ENCODE measurements at regions not wholly inside any gene's neighbourhood (a gene's known extent, or its start where the extent isn't known, plus 50 kb on each side); places are given as distances from the start of the nearest gene placed in this dataset.

DNA sequence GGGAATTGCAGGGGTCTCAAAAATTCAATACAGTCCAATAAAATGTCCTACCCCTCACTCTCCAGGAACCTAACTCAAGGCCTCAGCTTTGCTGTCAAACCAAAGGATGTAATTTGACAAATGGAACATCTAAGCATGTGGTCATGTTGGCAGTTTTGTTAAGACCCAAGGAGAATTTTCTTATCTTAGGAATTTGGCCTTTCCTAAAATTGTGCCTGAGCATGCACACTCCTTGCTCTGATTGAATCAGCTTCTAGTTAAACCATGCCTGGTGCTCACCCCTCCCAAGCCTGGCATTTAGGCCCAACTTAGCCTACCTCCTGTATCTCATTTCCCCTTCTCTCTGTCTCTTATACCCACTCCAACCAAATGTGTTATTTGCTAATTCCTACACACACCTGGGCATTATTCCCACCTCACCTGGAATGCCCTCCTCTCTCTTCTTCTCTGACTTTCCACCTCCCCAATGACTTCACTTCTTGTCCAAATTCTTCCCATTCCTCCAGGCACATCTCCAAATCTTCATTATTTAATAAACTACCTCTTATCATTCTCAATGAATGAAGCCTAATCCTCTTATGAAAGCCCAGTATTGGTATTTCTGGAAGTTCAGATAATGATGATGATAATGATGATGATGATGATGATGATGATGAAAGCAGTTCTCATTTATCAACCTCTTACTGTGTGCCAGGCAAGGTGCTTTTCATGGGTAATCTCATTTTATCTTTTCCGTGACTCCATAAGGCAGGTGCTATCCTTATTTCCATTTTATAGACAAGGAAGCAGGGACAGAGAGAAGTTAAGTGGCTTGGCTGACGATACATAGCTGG, 178.0 kb upstream of the IRX6 start:
- TF ChIP-seq POLR2A (IDR thresholded peaks at IDR 0.05; ENCODE audit: low read length) (no peak), GATA1 (IDR thresholded peaks at IDR 0.05; ENCODE audit: low read depth, low read length) (no peak)

GRCh38 chr16:55146966-55147365, 177.0 kb upstream of the IRX6 start:
- DNase-seq, result no peak
- TF ChIP-seq GATA1 (IDR thresholded peaks at IDR 0.05; ENCODE audit: low read depth, low read length), result no peak
- no peak for TF ChIP-seq POLR2A (IDR thresholded peaks at IDR 0.05; ENCODE audit: low read length)

More for the DNA sequence above, 178.0 kb upstream of the IRX6 start:
- no peak for DNase-seq

- no peak for TF ChIP-seq POLR2A (IDR thresholded peaks at IDR 0.05; ENCODE audit: low read length)
- no peak for TF ChIP-seq GATA1 (IDR thresholded peaks at IDR 0.05; ENCODE audit: low read depth, low read length)
- DNase-seq, result no peak
Measured at GRCh38 chr16:55147396-55147795, 176.6 kb upstream of the IRX6 start.

DNA sequence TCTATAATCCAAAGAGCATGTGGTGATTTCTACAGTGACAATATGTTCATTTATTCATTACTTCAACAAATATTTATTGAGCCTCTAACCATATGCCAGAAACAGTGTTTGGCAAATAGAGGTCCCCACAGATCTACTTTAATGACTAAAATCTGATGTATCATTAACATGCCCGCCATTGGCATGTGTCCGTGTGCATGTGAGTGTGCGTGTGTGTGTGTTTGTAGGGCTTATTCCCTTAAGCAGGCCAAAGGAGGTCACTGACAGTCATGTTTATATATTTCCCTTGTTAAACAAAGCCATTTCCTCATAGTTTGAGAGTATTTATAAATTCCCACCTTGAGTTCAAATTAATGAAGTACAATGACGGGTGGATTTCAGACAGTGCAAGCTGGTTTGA, 174.4 kb upstream of the IRX6 start:
- TF ChIP-seq POLR2A (IDR thresholded peaks at IDR 0.05; ENCODE audit: low read length) (no peak), GATA1 (IDR thresholded peaks at IDR 0.05; ENCODE audit: low read depth, low read length) (no peak)

DNA sequence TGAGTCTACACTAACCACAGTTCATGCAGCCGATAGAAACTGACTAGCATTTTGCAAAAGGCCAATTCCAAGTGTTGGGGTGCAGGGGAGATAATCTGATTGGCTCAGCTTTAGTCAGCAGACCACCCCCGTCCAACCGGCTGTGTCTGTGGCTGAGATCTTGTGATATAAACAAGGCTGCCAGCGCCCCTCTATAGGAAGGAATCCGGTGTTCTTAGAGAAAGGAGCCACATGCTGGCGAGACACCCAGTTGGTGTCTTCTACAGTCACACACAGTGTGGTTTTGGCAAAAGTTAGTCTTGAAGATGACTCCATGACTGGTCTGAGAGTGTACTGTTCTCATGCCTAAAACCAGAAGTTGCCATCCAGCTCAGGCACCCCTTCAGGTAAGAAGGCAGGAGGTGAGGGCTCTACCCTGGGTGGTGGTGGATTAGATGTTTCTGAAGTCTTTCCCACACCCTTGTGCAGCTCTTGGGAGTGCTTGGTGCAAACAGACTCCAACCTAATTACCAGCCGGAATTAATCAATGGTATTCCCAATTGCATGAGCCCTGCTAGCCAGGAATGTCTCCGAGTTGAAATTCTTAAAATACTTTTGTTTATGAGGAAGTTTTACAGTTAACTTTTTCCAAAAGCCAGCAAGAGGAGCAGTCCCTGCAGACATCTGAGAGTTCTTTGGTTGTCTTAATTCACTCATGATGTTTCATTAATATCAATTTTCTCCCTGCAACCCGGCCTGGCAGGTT, 172.3 kb upstream of the IRX6 start:
- DNase-seq, result no peak
- TF ChIP-seq GATA1 (IDR thresholded peaks at IDR 0.05; ENCODE audit: low read depth, low read length) (no peak), POLR2A (IDR thresholded peaks at IDR 0.05; ENCODE audit: low read length) (no peak)

More for the DNA sequence above, 174.4 kb upstream of the IRX6 start:
- DNase-seq, result no peak

DNA sequence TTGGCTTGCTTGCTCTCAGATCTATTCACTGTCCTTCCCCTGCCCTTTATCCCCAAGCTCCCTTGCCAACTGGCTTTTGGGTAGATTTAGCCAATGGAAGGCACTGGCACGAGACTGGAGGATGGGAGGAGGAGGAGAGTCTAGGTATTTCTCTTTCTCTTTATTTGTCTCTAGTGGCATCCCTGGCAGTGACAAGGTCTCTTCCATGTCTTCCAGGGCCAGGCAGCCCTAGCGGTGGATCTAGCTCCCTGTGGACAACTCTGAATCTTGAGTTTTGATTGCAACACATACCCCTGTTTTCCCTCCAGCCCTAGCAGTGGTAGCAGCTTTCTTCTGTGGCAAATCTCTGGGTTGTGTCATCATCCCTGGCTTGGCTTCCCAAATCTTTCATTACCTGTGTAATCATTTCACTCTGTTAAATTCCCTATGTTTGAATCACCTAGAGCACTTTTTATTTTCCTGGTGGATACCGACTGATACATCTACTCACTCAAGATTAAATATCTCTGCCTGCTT, 171.1 kb upstream of the IRX6 start:
- TF ChIP-seq POLR2A (IDR thresholded peaks at IDR 0.05; ENCODE audit: low read length), result no peak
- no peak for TF ChIP-seq GATA1 (IDR thresholded peaks at IDR 0.05; ENCODE audit: low read depth, low read length)
- no peak for DNase-seq

DNA sequence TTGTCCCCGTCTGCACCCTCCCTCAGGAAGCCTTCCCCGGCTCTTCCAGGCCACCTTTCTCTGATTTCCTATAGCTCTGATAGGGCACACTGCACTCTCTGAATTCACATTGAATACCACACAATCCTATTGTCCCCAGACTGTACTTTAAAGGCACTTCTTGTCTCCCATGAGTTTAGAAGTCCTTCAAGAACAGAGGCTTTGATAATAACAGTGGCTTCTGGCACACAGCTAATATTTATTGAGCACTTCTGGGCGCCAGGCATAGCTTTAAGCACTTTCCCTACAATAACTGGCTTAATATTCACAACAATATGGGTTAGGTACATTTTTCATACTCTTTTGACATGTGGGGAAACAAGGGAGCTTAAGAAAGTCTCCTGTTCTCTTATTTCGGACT, 169.7 kb upstream of the IRX6 start:
- TF ChIP-seq GATA1 (IDR thresholded peaks at IDR 0.05; ENCODE audit: low read depth, low read length), result no peak
- no peak for DNase-seq

GRCh38 chr16:55154956-55155355, 169.0 kb upstream of the IRX6 start:
- DNase-seq, result no peak
- no peak for TF ChIP-seq GATA1 (IDR thresholded peaks at IDR 0.05; ENCODE audit: low read depth, low read length)
- TF ChIP-seq POLR2A (IDR thresholded peaks at IDR 0.05; ENCODE audit: low read length), result no peak

DNA sequence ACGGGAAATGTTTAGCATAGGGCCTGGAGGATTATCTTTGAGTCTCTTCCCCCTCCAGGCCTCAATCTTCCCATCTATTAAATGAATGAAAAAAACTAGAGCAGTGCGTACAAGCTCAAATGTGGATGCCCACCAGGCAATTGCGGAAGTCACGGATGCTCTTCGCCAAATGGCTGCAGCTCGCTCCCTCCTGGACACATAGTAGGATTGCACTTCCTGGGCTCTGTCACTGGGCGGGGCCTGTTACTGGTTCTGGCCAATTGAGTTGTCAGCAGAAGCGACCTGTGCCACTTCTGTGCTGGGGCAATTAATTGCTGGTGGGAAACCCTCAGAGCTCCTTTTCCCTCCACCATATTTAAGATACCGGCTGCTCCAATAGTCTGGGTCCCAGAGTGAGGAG, 168.2 kb upstream of the IRX6 start:
- DNase-seq, result no peak
- TF ChIP-seq GATA1 (IDR thresholded peaks at IDR 0.05; ENCODE audit: low read depth, low read length) (no peak), POLR2A (IDR thresholded peaks at IDR 0.05; ENCODE audit: low read length) (no peak)

- TF ChIP-seq GATA1 (IDR thresholded peaks at IDR 0.05; ENCODE audit: low read depth, low read length) (no peak), POLR2A (IDR thresholded peaks at IDR 0.05; ENCODE audit: low read length) (no peak)
- DNase-seq, result no peak
Measured at GRCh38 chr16:55169780-55170179, 154.2 kb upstream of the IRX6 start.

DNA sequence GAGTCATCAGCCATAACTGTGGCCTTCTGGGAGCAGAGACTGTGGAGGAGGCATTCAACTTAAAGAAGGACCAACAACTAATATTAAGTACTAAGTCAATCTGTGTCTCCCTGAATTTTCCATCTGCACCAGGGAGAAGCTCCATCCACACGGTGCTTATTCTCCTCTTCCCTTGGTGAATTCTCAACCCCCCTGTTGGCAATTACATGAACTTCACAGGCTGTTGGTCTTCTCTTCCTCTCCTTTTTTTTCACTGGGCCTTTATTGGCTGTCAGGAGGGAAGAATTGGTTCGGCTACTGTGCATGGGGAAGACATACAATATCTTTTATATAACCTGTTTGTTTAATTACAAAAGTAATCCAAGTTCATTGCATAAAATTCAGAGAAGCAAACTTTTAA, 152.8 kb upstream of the IRX6 start:
- TF ChIP-seq POLR2A (IDR thresholded peaks at IDR 0.05; ENCODE audit: low read length), result no peak
- TF ChIP-seq GATA1 (IDR thresholded peaks at IDR 0.05; ENCODE audit: low read depth, low read length), result no peak
- no peak for DNase-seq

GRCh38 chr16:55175389-55175788, 148.6 kb upstream of the IRX6 start:
- no peak for DNase-seq

DNA sequence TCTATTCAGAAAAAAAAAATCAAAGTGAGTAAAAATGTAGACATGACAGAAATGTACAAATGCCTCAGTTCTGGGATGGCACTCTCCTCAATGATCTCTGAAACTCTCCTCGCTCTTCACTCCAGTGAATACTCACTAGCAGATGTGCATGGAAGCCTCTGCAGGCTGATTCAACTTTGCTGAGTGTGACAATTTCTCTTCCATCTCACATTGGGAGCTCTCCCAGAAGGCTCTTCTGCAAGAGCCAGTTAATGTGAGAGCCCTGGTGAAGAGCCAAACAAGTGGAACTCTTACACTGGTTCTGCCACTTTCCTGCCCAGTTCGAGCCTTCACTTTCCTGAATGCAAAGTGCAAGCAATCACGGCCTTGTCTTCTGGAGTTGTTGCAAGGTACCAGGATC, 147.1 kb upstream of the IRX6 start:
- TF ChIP-seq GATA1 (IDR thresholded peaks at IDR 0.05; ENCODE audit: low read depth, low read length), result no peak
- TF ChIP-seq POLR2A (IDR thresholded peaks at IDR 0.05; ENCODE audit: low read length), result no peak
- DNase-seq, result no peak

More at GRCh38 chr16:55175389-55175788, 148.6 kb upstream of the IRX6 start:
- no peak for TF ChIP-seq POLR2A (IDR thresholded peaks at IDR 0.05; ENCODE audit: low read length)
- TF ChIP-seq GATA1 (IDR thresholded peaks at IDR 0.05; ENCODE audit: low read depth, low read length), result no peak

GRCh38 chr16:55179411-55179810, 144.6 kb upstream of the IRX6 start:
- DNase-seq, result no peak
- no peak for TF ChIP-seq POLR2A (IDR thresholded peaks at IDR 0.05; ENCODE audit: low read length)
- TF ChIP-seq GATA1 (IDR thresholded peaks at IDR 0.05; ENCODE audit: low read depth, low read length), result no peak

Measured in erythroblast (primary cell).